Uterus (tissue), 3 donors: ENCODE measurements at regions not wholly inside any gene's neighbourhood (a gene's known extent, or its start where the extent isn't known, plus 50 kb on each side); places are given as distances from the start of the nearest gene placed in this dataset.

ENCODE experiments used
- DNase-seq, 2 donors: peaks; one replicate each; pipeline ENCODE4 v3.0.0-alpha.2; 2019 to 2020
- H3K27ac ChIP-seq, 2 donors: fragments of 200-600 bp; sonication (generic); 1 replicate in 1 of 2; 2 replicates in 1 of 2; pipeline ENCODE4 v1.5.1; 2016 to 2018
- H3K27me3 ChIP-seq, 2 donors: fragments of 200-600 bp; sonication (generic); one replicate each; pipeline ENCODE4 v1.5.1; 2018 to 2019; ENCODE audit warnings: control low read depth in 1 of 2
- H3K36me3 ChIP-seq, 2 donors: fragments of 200-600 bp; sonication (generic); one replicate each; pipeline ENCODE4 v1.5.1; 2019; ENCODE audit warnings: control low read depth in 1 of 2
- H3K4me1 ChIP-seq, 2 donors: fragments of 200-600 bp; sonication (generic); one replicate each; pipeline ENCODE4 v1.5.1; 2018 to 2019; ENCODE audit warnings: control low read depth in 1 of 2
- H3K4me3 ChIP-seq, 2 donors: fragments of 200-600 bp; sonication (generic); 1 replicate in 1 of 2; 2 replicates in 1 of 2; pipeline ENCODE4 v1.5.1; 2018 to 2019; ENCODE audit warnings: mild to moderate bottlenecking in 1 of 2
- H3K9me3 ChIP-seq, 2 donors: fragments of 200-600 bp; sonication (generic); one replicate each; pipeline ENCODE4 v1.5.1; 2019; ENCODE audit warnings: control low read depth in 1 of 2
- POLR2A ChIP-seq, 2 donors: fragments of 450-650 bp; IDR thresholded peaks; one replicate each; pipeline ENCODE4 v1.6.1; 2016; ENCODE audit warnings: antibody characterized with exemption in 2 of 2, mild to moderate bottlenecking in 1 of 2, moderate library complexity in 1 of 2
- intact Hi-C: fragments of 100-400 bp; cut with DNase I; formaldehyde crosslinking; loops from one replicate; pipeline ENCODE4 v1.15.1; 2023; ENCODE audit warnings: low total_unique reads
- TF ChIP-seq, protein P1 (sequence below), 4 experiments: fragments of 200-600 bp in 2 of 4; fragments of 450-650 bp in 2 of 4; sonication (generic) in 2 of 4; IDR thresholded peaks; one replicate each; pipeline ENCODE4 v1.5.1; 2016 to 2019; ENCODE audit warnings: antibody characterized with exemption in 4 of 4, mild to moderate bottlenecking in 2 of 4, moderate library complexity in 1 of 4
- donor health status: DM: yes; HTN: yes; CAD: no.

GRCh38 chr3:177420651-177421480 lies 223.6 kb upstream of the TBL1XR1 start:
- no peak overlapping the region for H3K4me3 ChIP-seq
- H3K36me3 ChIP-seq, result no peaks in the 10 kb centered on the region
- H3K9me3 ChIP-seq, result no peaks in the 10 kb centered on the region
- TF ChIP-seq, protein P1, sequence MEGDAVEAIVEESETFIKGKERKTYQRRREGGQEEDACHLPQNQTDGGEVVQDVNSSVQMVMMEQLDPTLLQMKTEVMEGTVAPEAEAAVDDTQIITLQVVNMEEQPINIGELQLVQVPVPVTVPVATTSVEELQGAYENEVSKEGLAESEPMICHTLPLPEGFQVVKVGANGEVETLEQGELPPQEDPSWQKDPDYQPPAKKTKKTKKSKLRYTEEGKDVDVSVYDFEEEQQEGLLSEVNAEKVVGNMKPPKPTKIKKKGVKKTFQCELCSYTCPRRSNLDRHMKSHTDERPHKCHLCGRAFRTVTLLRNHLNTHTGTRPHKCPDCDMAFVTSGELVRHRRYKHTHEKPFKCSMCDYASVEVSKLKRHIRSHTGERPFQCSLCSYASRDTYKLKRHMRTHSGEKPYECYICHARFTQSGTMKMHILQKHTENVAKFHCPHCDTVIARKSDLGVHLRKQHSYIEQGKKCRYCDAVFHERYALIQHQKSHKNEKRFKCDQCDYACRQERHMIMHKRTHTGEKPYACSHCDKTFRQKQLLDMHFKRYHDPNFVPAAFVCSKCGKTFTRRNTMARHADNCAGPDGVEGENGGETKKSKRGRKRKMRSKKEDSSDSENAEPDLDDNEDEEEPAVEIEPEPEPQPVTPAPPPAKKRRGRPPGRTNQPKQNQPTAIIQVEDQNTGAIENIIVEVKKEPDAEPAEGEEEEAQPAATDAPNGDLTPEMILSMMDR (IDR thresholded peaks at IDR 0.05), result no peak
- TF ChIP-seq POLR2A (IDR thresholded peaks at IDR 0.05), result no peak
- intact Hi-C loops, result no loop called here
- DNase-seq, result peak; percentile 27 to 41
- H3K27me3 ChIP-seq, result no peaks in the 10 kb centered on the region
- H3K4me1 ChIP-seq, result no peaks in the 10 kb centered on the region
- peak overlapping the region; percentile 34 to 72 for H3K27ac ChIP-seq

GRCh38 chr3:177421481-177421785 lies 224.2 kb upstream of the TBL1XR1 start:
- Histone ChIP-seq H3K9me3 (no peaks in the 10 kb centered on the region), H3K4me3 (no peak overlapping the region), H3K27me3 (no peaks in the 10 kb centered on the region), H3K4me1 (peaks cover 0 to 3% of the 10 kb centered on the region in 2 donors), H3K27ac (peak overlapping the region; percentile 9 to 72), H3K36me3 (no peaks in the 10 kb centered on the region)
- TF ChIP-seq, protein P1 (IDR thresholded peaks at IDR 0.05), result no peak
- TF ChIP-seq POLR2A (IDR thresholded peaks at IDR 0.05), result no peak
- intact Hi-C loops, result no loop called here
- DNase-seq, result peak; percentile 40 to 55

- H3K9me3 ChIP-seq, result no peaks in the 10 kb centered on the region
These were observed 227.2 kb upstream of the TBL1XR1 start for GRCh38 chr3:177424521-177424920.

GRCh38 chr3:177425042-177425441 lies 227.8 kb upstream of the TBL1XR1 start:
- peak overlapping the region in 1 of 2 donors; percentile 29 for H3K27ac ChIP-seq
- no peaks in the 10 kb centered on the region for H3K27me3 ChIP-seq
- H3K9me3 ChIP-seq, result no peaks in the 10 kb centered on the region
- peaks cover 0 to 3% of the 10 kb centered on the region in 2 donors for H3K4me1 ChIP-seq
- no peak for DNase-seq
- TF ChIP-seq, protein P1 (IDR thresholded peaks at IDR 0.05), result no peak
- TF ChIP-seq POLR2A (IDR thresholded peaks at IDR 0.05), result no peak
- intact Hi-C loops, result no loop called here
- H3K36me3 ChIP-seq, result no peaks in the 10 kb centered on the region
- no peak overlapping the region for H3K4me3 ChIP-seq

More at GRCh38 chr3:177424521-177424920, 227.2 kb upstream of the TBL1XR1 start:
- H3K4me1 ChIP-seq, result peaks cover 0 to 3% of the 10 kb centered on the region in 2 donors
- H3K4me3 ChIP-seq, result no peak overlapping the region
- no peaks in the 10 kb centered on the region for H3K36me3 ChIP-seq
- H3K27me3 ChIP-seq, result no peaks in the 10 kb centered on the region
- intact Hi-C loops, result no loop called here
- no peak for DNase-seq
- no peak for TF ChIP-seq POLR2A (IDR thresholded peaks at IDR 0.05)
- TF ChIP-seq, protein P1 (IDR thresholded peaks at IDR 0.05), result no peak
- H3K27ac ChIP-seq, result no peak overlapping the region

DNA sequence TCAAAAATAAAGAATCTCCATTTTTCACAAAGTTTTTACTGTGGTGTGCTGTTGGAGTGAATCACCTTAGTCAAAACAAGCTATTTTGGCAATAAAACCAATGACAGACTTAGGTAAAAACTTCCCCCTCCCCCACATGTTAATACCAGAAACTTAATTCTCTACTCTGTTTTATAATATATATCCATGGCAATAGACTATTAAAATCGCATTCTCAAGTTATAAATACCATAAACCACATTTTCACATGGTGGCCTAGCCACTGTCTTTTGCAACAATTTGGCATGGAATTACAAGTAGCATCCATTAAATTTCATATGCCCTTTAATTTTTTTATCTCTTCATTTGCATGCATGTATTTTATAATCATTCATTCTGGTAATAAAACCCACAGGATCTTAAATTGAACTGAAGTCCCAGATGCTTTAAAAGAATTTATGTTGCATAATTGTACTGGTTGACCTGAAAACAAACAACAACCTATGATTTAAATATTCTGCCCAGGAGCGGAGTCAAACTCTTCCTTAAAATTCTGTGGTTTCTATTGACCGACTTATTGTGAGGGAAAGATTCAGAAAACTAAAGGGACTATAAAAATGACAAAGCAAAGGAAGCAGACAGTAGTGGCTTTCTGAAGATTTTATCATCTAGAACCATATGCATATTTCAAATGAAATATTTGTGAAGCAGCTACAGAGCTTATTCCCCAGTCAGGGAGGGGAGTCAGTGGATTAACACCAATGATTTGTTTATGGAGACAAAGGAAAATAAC lies 229.0 kb upstream of the TBL1XR1 start:
- TF ChIP-seq POLR2A (IDR thresholded peaks at IDR 0.05), result no peak
- TF ChIP-seq, protein P1 (IDR thresholded peaks at IDR 0.05), result no peak
- H3K9me3 ChIP-seq, result no peaks in the 10 kb centered on the region
- DNase-seq, result no peak
- H3K4me3 ChIP-seq, result no peak overlapping the region
- intact Hi-C loops, result no loop called here
- H3K4me1 ChIP-seq, result peaks cover 0 to 3% of the 10 kb centered on the region in 2 donors
- no peaks in the 10 kb centered on the region for H3K27me3 ChIP-seq
- no peaks in the 10 kb centered on the region for H3K36me3 ChIP-seq
- peak overlapping the region; percentile 15 to 45 for H3K27ac ChIP-seq
